Panc1 (cell line): ENCODE measurements at regions not wholly inside any gene's neighbourhood (a gene's known extent, or its start where the extent isn't known, plus 50 kb on each side); places are given as distances from the start of the nearest gene placed in this dataset.

Experiments
- CTCF ChIP-seq: fragments of 450-650 bp; IDR thresholded peaks from 2 replicates; pipeline ENCODE4 v1.5.1; 2017; ENCODE audit warnings: mild to moderate bottlenecking
- POLR2AphosphoS5 ChIP-seq: IDR thresholded peaks from 2 replicates; pipeline ENCODE4 v1.6.1; 2012; ENCODE audit warnings: mild to moderate bottlenecking, low read depth, low read length, moderate library complexity
- REST ChIP-seq, 2 experiments: IDR thresholded peaks; 2 replicates each; pipeline ENCODE4 v1.6.1; 2011 to 2012; ENCODE audit warnings: low read depth in 2 of 2, control low read depth in 1 of 2, low read length in 1 of 2, mild to moderate bottlenecking in 1 of 2, moderate library complexity in 1 of 2; ENCODE audit not compliant: insufficient read depth in 1 of 2
- SIN3A ChIP-seq: IDR thresholded peaks from 2 replicates; pipeline ENCODE4 v1.6.1; 2012; ENCODE audit warnings: low read depth, mild to moderate bottlenecking, low read length, moderate library complexity, borderline replicate concordance; ENCODE audit not compliant: insufficient read depth

GRCh38 chr2:7800031-7800430, 881.8 kb upstream of the ID2 start:
- TF ChIP-seq CTCF: no peak
- no peak for TF ChIP-seq REST (IDR thresholded peaks at IDR 0.05; ENCODE audit: insufficient read depth in 1 of 2, low read depth in 2 of 2, low read length in 1 of 2)
- TF ChIP-seq SIN3A: no peak
- no peak for TF ChIP-seq POLR2AphosphoS5
